Ishikawa (cell line): ENCODE measurements at regions not wholly inside any gene's neighbourhood (a gene's known extent, or its start where the extent isn't known, plus 50 kb on each side); places are given as distances from the start of the nearest gene placed in this dataset.

Source experiments
- CEBPB ChIP-seq: IDR thresholded peaks from 2 replicates; pipeline ENCODE4 v1.6.1; 2012
- CREB1 ChIP-seq: IDR thresholded peaks from 2 replicates; pipeline ENCODE4 v1.6.1; 2012; ENCODE audit warnings: low read depth
- EGR1 ChIP-seq: IDR thresholded peaks from 2 replicates; pipeline ENCODE4 v1.6.1; 2012
- EP300 ChIP-seq: IDR thresholded peaks from 2 replicates; pipeline ENCODE4 v1.6.1; 2012; ENCODE audit warnings: borderline replicate concordance
- FOXM1 ChIP-seq: IDR thresholded peaks from 2 replicates; pipeline ENCODE4 v1.6.1; 2012; ENCODE audit warnings: low read depth, borderline replicate concordance
- MAX ChIP-seq: IDR thresholded peaks from 2 replicates; pipeline ENCODE4 v1.6.1; 2012
- NFIC ChIP-seq: IDR thresholded peaks from 2 replicates; pipeline ENCODE4 v1.6.1; 2012
- RAD21 ChIP-seq: IDR thresholded peaks from 2 replicates; pipeline ENCODE4 v1.6.1; 2012; ENCODE audit warnings: low read depth
- REST ChIP-seq: IDR thresholded peaks from 2 replicates; pipeline ENCODE4 v1.6.1; 2012; ENCODE audit warnings: low read depth, mild to moderate bottlenecking
- TAF1 ChIP-seq: IDR thresholded peaks from 2 replicates; pipeline ENCODE4 v1.6.1; 2012; ENCODE audit warnings: low read depth, mild to moderate bottlenecking
- TCF12 ChIP-seq: IDR thresholded peaks from 2 replicates; pipeline ENCODE4 v1.6.1; 2012; ENCODE audit warnings: low read depth
- TEAD4 ChIP-seq: IDR thresholded peaks from 2 replicates; pipeline ENCODE4 v1.6.1; 2012
- YY1 ChIP-seq: IDR thresholded peaks from 2 replicates; pipeline ENCODE4 v1.6.1; 2012; ENCODE audit warnings: low read depth
- ZBTB7A ChIP-seq: IDR thresholded peaks from 2 replicates; pipeline ENCODE4 v1.6.1; 2012; ENCODE audit warnings: low read depth
- TF ChIP-seq, protein P1 (sequence below): IDR thresholded peaks from 2 replicates; pipeline ENCODE4 v1.6.1; 2012

DNA sequence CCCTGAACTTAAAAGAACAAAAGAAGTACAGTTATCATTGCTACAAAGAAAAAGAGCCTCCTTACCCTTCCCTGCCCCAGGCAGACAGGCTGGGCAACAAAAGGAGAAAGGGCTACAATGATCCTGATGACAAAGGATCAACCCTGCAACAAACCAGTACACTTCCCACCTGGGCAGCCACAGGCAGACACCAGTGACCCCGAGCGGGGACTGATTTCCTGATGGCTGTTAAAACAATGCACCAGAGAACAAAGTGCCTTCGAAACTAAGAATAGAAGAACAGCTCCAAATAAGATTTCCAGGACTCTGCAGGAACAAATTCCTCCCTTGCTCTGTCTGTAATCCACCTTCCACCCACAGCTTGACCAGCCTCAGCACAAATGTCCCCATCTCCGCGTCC lies 106.3 kb upstream of the ARHGEF3 start:
- TF ChIP-seq ZBTB7A (no peak), YY1 (no peak), TCF12 (no peak), RAD21 (no peak), MAX (no peak), TEAD4 (no peak), REST (no peak), CEBPB (no peak), EGR1 (no peak)

GRCh38 chr3:56904552-56905215 lies 102.9 kb upstream of the ARHGEF3 start:
- TF ChIP-seq EP300 (no peak), TCF12 (no peak), ZBTB7A (no peak), EGR1 (no peak), MAX (no peak), REST (no peak), TEAD4 (no peak), FOXM1 (no peak), CEBPB (no peak), RAD21 (no peak), NFIC (no peak), CREB1 (no peak), YY1 (no peak), TAF1 (no peak)
- TF ChIP-seq, protein P1, sequence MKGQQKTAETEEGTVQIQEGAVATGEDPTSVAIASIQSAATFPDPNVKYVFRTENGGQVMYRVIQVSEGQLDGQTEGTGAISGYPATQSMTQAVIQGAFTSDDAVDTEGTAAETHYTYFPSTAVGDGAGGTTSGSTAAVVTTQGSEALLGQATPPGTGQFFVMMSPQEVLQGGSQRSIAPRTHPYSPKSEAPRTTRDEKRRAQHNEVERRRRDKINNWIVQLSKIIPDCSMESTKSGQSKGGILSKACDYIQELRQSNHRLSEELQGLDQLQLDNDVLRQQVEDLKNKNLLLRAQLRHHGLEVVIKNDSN: no peak

DNA sequence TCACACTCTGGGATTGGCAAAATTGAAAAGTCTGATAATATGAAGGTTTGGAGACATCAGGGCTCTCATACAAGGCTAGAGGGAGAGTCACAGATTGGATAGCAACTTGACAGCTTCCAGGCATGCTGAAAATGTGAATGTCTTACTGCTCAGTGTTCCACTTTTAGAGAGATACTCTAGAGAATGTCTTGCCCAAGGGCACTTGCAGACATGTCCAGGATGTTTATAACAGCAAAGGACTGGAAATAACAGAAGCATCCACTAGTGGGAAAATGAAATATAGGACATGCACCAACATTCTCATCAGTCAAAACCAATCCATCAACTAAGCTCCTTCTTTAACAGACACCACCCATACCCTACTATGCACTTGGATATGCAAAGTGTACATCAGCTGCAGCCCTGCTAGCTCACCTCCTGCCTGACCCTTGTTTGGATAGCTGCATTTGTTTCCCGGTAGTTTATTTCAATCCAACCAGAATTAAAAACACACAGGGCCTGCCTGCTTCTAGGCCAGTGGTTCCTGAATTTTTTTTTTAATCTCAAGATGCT lies 101.6 kb upstream of the ARHGEF3 start:
- no peak for TF ChIP-seq NFIC
- no peak for TF ChIP-seq YY1
- no peak for TF ChIP-seq ZBTB7A
- TF ChIP-seq CREB1: no peak
- no peak for TF ChIP-seq EGR1
- TF ChIP-seq TEAD4: no peak
- TF ChIP-seq, protein P1: no peak
- TF ChIP-seq REST: no peak
- no peak for TF ChIP-seq EP300
- no peak for TF ChIP-seq RAD21
- TF ChIP-seq TAF1: no peak
- TF ChIP-seq MAX: no peak
- TF ChIP-seq FOXM1: no peak
- no peak for TF ChIP-seq CEBPB
- TF ChIP-seq TCF12: no peak

DNA sequence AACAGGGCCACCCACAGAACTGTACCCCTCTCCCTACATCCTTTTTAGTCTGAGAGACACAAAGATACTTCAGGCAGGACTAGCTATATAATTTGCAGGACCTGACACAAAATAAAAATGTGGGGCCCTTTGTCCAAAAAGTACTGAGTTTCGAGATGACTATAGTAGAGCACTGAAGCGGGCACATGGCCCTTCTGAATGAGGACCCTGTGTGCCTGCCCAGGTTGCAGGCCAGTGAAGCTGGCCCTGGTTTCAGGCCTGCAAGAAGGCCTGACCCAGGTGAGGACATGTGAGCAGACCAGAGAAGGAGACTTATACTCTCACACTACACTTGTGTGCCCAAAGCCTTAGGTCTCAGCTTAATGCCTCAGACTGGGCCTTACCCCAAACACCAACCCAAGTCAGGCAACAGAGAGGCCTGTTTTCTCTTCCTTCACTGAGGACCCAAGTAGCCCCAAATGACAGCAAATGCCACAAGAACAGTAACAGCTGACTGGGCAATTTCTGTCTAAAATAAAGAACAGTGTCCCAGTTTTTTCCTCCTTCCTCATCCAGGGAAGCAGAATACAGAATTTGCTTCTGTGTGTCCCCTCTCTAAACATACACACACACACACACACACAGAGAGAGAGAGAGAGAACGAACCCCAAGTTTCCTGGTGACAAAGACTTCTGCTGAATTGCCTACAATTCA lies 100.9 kb upstream of the ARHGEF3 start:
- TF ChIP-seq MAX (no peak), CEBPB (no peak), TCF12 (no peak), ZBTB7A (no peak), EGR1 (no peak), FOXM1 (no peak), TAF1 (no peak), CREB1 (no peak), NFIC (no peak), RAD21 (no peak), REST (no peak), EP300 (no peak), YY1 (no peak), TEAD4 (no peak)
- TF ChIP-seq, protein P1: no peak
